ENCODE measurements at regions not wholly inside any gene's neighbourhood (a gene's known extent, or its start where the extent isn't known, plus 50 kb on each side); places are given as distances from the start of the nearest gene placed in this dataset.

- H3K36me3 ChIP-seq (ENCODE audit: control insufficient read depth in 4 of 4, insufficient read depth in 3 of 4, low read depth in 1 of 4, low read length in 3 of 4): no peaks in the 10 kb centered on the region
- TF ChIP-seq NR2F2 (IDR thresholded peaks at IDR 0.05) (no peak), FOXA1 (IDR thresholded peaks at IDR 0.05) (no peak)
- WGBS: 75% methylated on average over 2 of the region's 2 CpGs
- H3K27me3 ChIP-seq (ENCODE audit: control insufficient read depth in 4 of 4, insufficient read depth in 4 of 4, low read length in 3 of 4): no peaks in the 10 kb centered on the region
- no peak for DNase-seq (ENCODE audit: low spot score)
- H3K27ac ChIP-seq (ENCODE audit: low read depth in 1 of 2, low read length in 2 of 2): no peak overlapping the region
- H3K4me1 ChIP-seq (ENCODE audit: control insufficient read depth in 4 of 4, insufficient read depth in 4 of 4, low read length in 3 of 4): no peaks in the 10 kb centered on the region
- H3K4me3 ChIP-seq (ENCODE audit: low read depth in 1 of 3, low read length in 3 of 3): no peak overlapping the region
- H3K9ac ChIP-seq (ENCODE audit: low read depth in 1 of 2, low read length in 2 of 2): no peak overlapping the region
- no peaks in the 10 kb centered on the region for H3K9me3 ChIP-seq (ENCODE audit: control insufficient read depth in 4 of 4, low read length in 3 of 4)
These were observed 1886.9 kb downstream of the EFNA5 start for GRCh38 chr5:105783811-105784210.

GRCh38 chr5:105782501-105782900 lies 1888.2 kb downstream of the EFNA5 start:
- Histone ChIP-seq H3K9ac (ENCODE audit: low read depth in 1 of 2, low read length in 2 of 2) (no peak overlapping the region), H3K4me3 (ENCODE audit: low read depth in 1 of 3, low read length in 3 of 3) (no peak overlapping the region), H3K27me3 (ENCODE audit: control insufficient read depth in 4 of 4, insufficient read depth in 4 of 4, low read length in 3 of 4) (no peaks in the 10 kb centered on the region), H3K4me1 (ENCODE audit: control insufficient read depth in 4 of 4, insufficient read depth in 4 of 4, low read length in 3 of 4) (no peaks in the 10 kb centered on the region), H3K36me3 (ENCODE audit: control insufficient read depth in 4 of 4, insufficient read depth in 3 of 4, low read depth in 1 of 4, low read length in 3 of 4) (no peaks in the 10 kb centered on the region), H3K9me3 (ENCODE audit: control insufficient read depth in 4 of 4, low read length in 3 of 4) (no peaks in the 10 kb centered on the region), H3K27ac (ENCODE audit: low read depth in 1 of 2, low read length in 2 of 2) (no peak overlapping the region)
- TF ChIP-seq CTCF (IDR thresholded peaks at IDR 0.05; ENCODE audit: low read depth, low read length, missing input control) (no peak), EGR1 (IDR thresholded peaks at IDR 0.05; ENCODE audit: low read depth in 2 of 2) (no peak), SP1 (IDR thresholded peaks at IDR 0.05) (no peak), HNF4A (conservative IDR thresholded peaks at IDR 0.05) (no peak), RXRA (IDR thresholded peaks at IDR 0.05) (no peak), REST (IDR thresholded peaks at IDR 0.05) (no peak), GABPA (IDR thresholded peaks at IDR 0.05 in 1 of 2, conservative IDR thresholded peaks at IDR 0.05 in 1 of 2) (no peak), RAD21 (IDR thresholded peaks at IDR 0.05) (no peak), ATF3 (IDR thresholded peaks at IDR 0.05) (no peak), TAF1 (conservative IDR thresholded peaks at IDR 0.05) (no peak), NR2F2 (IDR thresholded peaks at IDR 0.05) (no peak), MAX (IDR thresholded peaks at IDR 0.05) (no peak), JUND (IDR thresholded peaks at IDR 0.05) (no peak), YY1 (IDR thresholded peaks at IDR 0.05) (no peak), FOXA2 (IDR thresholded peaks at IDR 0.05) (no peak), ZBTB33 (IDR thresholded peaks at IDR 0.05) (no peak), HNF4G (IDR thresholded peaks at IDR 0.05) (no peak), FOXA1 (IDR thresholded peaks at IDR 0.05) (no peak)
- no peak for DNase-seq (ENCODE audit: low spot score)
- WGBS: 52% methylated on average over 2 of the region's 2 CpGs

Measured in liver (tissue), 8 donors.